SK-N-SH (cell line): ENCODE measurements at regions not wholly inside any gene's neighbourhood (a gene's known extent, or its start where the extent isn't known, plus 50 kb on each side); places are given as distances from the start of the nearest gene placed in this dataset.

Experiments
- CTCF ChIP-seq: fragments of 200-600 bp; sonication (generic); IDR thresholded peaks from 2 replicates; pipeline ENCODE4 v1.6.1; 2017; ENCODE audit warnings: antibody characterized with exemption, mild to moderate bottlenecking, moderate library complexity
- MAX ChIP-seq: IDR thresholded peaks from 2 replicates; pipeline ENCODE4 v1.4.0; 2012; ENCODE audit warnings: low read depth
- MEF2A ChIP-seq: IDR thresholded peaks from 2 replicates; pipeline ENCODE4 v1.4.0; 2012; ENCODE audit warnings: low read depth, borderline replicate concordance
- NFIC ChIP-seq: IDR thresholded peaks from 2 replicates; pipeline ENCODE4 v1.4.0; 2012; ENCODE audit warnings: borderline replicate concordance
- RAD21 ChIP-seq: IDR thresholded peaks from 2 replicates; pipeline ENCODE4 v1.6.1; 2012; ENCODE audit warnings: mild to moderate bottlenecking, low read length
- REST ChIP-seq: IDR thresholded peaks from 2 replicates; pipeline ENCODE4 v1.6.1; 2012; ENCODE audit warnings: mild to moderate bottlenecking, low read depth, low read length, moderate library complexity
- USF1 ChIP-seq: IDR thresholded peaks from 2 replicates; pipeline ENCODE4 v1.4.0; 2012; ENCODE audit warnings: low read depth, borderline replicate concordance

GRCh38 chr13:87280139-87280538 lies 391.0 kb upstream of the SLITRK5 start:
- TF ChIP-seq REST (no peak), NFIC (no peak), CTCF (no peak), RAD21 (no peak), USF1 (no peak), MAX (no peak), MEF2A (no peak)
